Mammary epithelial cell (primary cell): ENCODE measurements at regions not wholly inside any gene's neighbourhood (a gene's known extent, or its start where the extent isn't known, plus 50 kb on each side); places are given as distances from the start of the nearest gene placed in this dataset.

Experiments
- CTCF ChIP-seq, 2 donors: IDR thresholded peaks in 1 of 2; conservative IDR thresholded peaks in 1 of 2; 2 replicates each; pipeline ENCODE4 v1.5.1; 2011 to 2012; ENCODE audit warnings: inconsistent platforms in 2 of 2, low read length in 2 of 2, mild to moderate bottlenecking in 2 of 2, control low read depth in 1 of 2, low read depth in 1 of 2; ENCODE audit not compliant: insufficient read depth in 1 of 2; ENCODE audit errors: extremely low read depth in 1 of 2
- EZH2 ChIP-seq: IDR thresholded peaks from 2 replicates; pipeline ENCODE4 v1.6.1; 2012; ENCODE audit warnings: low read length, inconsistent platforms, borderline replicate concordance

DNA sequence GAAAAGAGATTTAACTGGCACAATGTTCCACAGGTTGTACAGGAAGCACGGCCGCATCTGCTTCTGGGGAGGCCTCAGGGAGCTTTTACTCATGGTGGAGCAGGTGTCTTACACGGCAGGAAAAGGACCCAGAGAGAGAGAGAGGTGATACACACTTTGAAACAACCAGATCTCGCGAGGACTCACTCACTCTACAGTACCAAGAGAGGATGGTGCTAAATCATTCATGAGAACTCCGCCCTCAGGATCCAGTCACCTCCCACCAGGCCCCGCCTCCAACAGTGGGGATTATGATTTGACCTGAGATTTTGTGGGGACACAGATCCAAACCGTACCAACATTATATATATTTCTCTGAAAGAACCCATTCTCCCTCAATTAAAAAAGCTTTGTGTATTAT lies 79.7 kb upstream of the DOCK10 start:
- no peak for TF ChIP-seq CTCF (conservative IDR thresholded peaks at IDR 0.05 in 1 of 2, IDR thresholded peaks at IDR 0.05 in 1 of 2; ENCODE audit: extremely low read depth in 1 of 2, insufficient read depth in 1 of 2, low read depth in 1 of 2, low read length in 2 of 2)
- no peak for TF ChIP-seq EZH2
